K562 (cell line): ENCODE measurements at regions not wholly inside any gene's neighbourhood (a gene's known extent, or its start where the extent isn't known, plus 50 kb on each side); places are given as distances from the start of the nearest gene placed in this dataset.

ENCODE experiments used
- ATAC-seq: fragments of 200-7000 bp; cut with Tn5 transposase; 3 replicates; pipeline ENCODE4 v1.9.1; 2020; ENCODE audit warnings: moderate library complexity
- BruUV-seq: library from RNA; stranded (reverse); fragments of 400-500 nt; replicated peaks from 2 replicates; lab custom pipeline; 2021; lab: Mats Ljungman, UMichigan
- CTCF ChIA-PET: fragments of 300-600 bp; formaldehyde crosslinking; extraction: SDS; loops from one replicate; lab custom pipeline; 2021; ENCODE audit warnings: low intra/inter-chr PET ratio; lab: Yijun Ruan, JAX
- POLR2A ChIA-PET: fragments of 300-600, 350-650 bp; sonication (Branson Sonifier 250); formaldehyde crosslinking; extraction: SDS; loops from one replicate; lab custom pipeline; 2021; ENCODE audit warnings: antibody characterized with exemption, inconsistent platforms; lab: Yijun Ruan, JAX
- DNase-seq, 4 experiments: peaks; one replicate each; pipeline versions ENCODE4 v3.0.0 to v3.0.0-alpha.2; 2011 to 2018; ENCODE audit warnings: low spot score in 3 of 4, mixed read lengths in 3 of 4; ENCODE audit errors: extremely low read depth in 1 of 4
- FAIRE-seq: peaks from 2 replicates; lab custom pipeline; 2011; peaks lifted over from hg19 to GRCh38; lab: Jason Lieb, UNC
- H2AFZ ChIP-seq: 2 replicates; pipeline ENCODE4 v1.6.0; 2011; ENCODE audit warnings: low read depth, low read length, control low read depth, inconsistent platforms
- H3K27ac ChIP-seq: fragments of 200-600 bp; 3 replicates; pipeline ENCODE4 v1.8.0; 2011; ENCODE audit warnings: low read depth, mild to moderate bottlenecking, control low read depth, inconsistent platforms, low read length, moderate library complexity, mixed read lengths; ENCODE audit errors: extremely low read depth
- H3K27me3 ChIP-seq, 2 experiments: fragments of 300-600 bp in 1 of 2; 2 replicates in 1 of 2; 3 replicates in 1 of 2; pipeline versions ENCODE4 v1.6.0 to v1.8.0; 2011; ENCODE audit warnings: inconsistent platforms in 2 of 2, low read length in 2 of 2, mild to moderate bottlenecking in 1 of 2, mixed read lengths in 1 of 2, moderate library complexity in 1 of 2; ENCODE audit not compliant: control insufficient read depth in 2 of 2, insufficient read depth in 2 of 2
- H3K36me3 ChIP-seq: fragments of 300-600 bp; 3 replicates; pipeline ENCODE4 v1.8.0; 2011; ENCODE audit warnings: mild to moderate bottlenecking, low read length, inconsistent platforms; ENCODE audit not compliant: control insufficient read depth, insufficient read depth
- H3K4me1 ChIP-seq, 2 experiments: fragments of 200-600 bp in 1 of 2; replicated peaks in 1 of 2; 2 replicates in 1 of 2; 3 replicates in 1 of 2; pipeline versions ENCODE4 v1.5.1 to v1.8.0; 2011; ENCODE audit warnings: inconsistent platforms in 2 of 2, low read length in 2 of 2, mild to moderate bottlenecking in 1 of 2, mixed read lengths in 1 of 2, moderate library complexity in 1 of 2; ENCODE audit not compliant: control insufficient read depth in 2 of 2, insufficient read depth in 2 of 2
- H3K4me2 ChIP-seq: 2 replicates; pipeline ENCODE4 v1.6.1; 2011; ENCODE audit warnings: low read length, control low read depth, inconsistent platforms, mixed read lengths; ENCODE audit not compliant: insufficient read depth
- H3K4me3 ChIP-seq: fragments of 200-600 bp; sonication (generic), shearing (Covaris generic); 2 replicates; pipeline ENCODE4 v1.5.1; 2016; ENCODE audit warnings: control low read depth, inconsistent platforms
- H3K79me2 ChIP-seq: fragments of 200-600 bp; 3 replicates; pipeline ENCODE4 v1.8.0; 2011; ENCODE audit warnings: low read length, inconsistent platforms; ENCODE audit not compliant: control insufficient read depth, insufficient read depth
- H3K9ac ChIP-seq, 2 experiments: 2 replicates each; pipeline versions ENCODE4 v1.6.0 to v1.6.1; 2011; ENCODE audit warnings: low read depth in 2 of 2, low read length in 2 of 2, control low read depth in 1 of 2, inconsistent platforms in 1 of 2, mild to moderate bottlenecking in 1 of 2, mixed read lengths in 1 of 2; ENCODE audit not compliant: insufficient read depth in 1 of 2
- H3K9me1 ChIP-seq: one replicate; pipeline ENCODE4 v1.6.0; 2011; ENCODE audit warnings: inconsistent platforms, mild to moderate bottlenecking, low read length, moderate library complexity; ENCODE audit not compliant: control insufficient read depth, insufficient read depth
- H3K9me3 ChIP-seq: replicated peaks from 2 replicates; pipeline ENCODE4 v1.5.1; 2011; ENCODE audit warnings: low read depth, low read length, inconsistent platforms; ENCODE audit not compliant: control insufficient read depth, insufficient read depth
- H4K20me1 ChIP-seq: replicated peaks from 2 replicates; pipeline ENCODE4 v1.6.1; 2011; ENCODE audit warnings: low read length, inconsistent platforms, mixed read lengths; ENCODE audit not compliant: control insufficient read depth, insufficient read depth
- CBFB ChIP-seq: sonication (generic); formaldehyde crosslinking; IDR thresholded peaks from 2 replicates; pipeline ENCODE4 v1.4.0; 2020; ENCODE audit warnings: mild to moderate bottlenecking, missing genetic modification reagents
- CBX2 ChIP-seq: fragments of 200-600 bp; sonication (generic); IDR thresholded peaks from one replicate; pipeline ENCODE4 v1.6.1; 2012; ENCODE audit warnings: mild to moderate bottlenecking, low read length, inconsistent platforms; ENCODE audit not compliant: insufficient read depth, poor library complexity, severe bottlenecking
- CEBPB ChIP-seq: fragments of 450-650 bp; IDR thresholded peaks from 2 replicates; pipeline ENCODE4 v1.6.1; 2016; ENCODE audit warnings: missing genetic modification characterization, missing compliant biosample characterization
- COPS2 ChIP-seq: fragments of 450-650 bp; conservative IDR thresholded peaks from 2 replicates; pipeline ENCODE4 v1.6.1; 2016; ENCODE audit warnings: mild to moderate bottlenecking, moderate library complexity
- CREBBP ChIP-seq: IDR thresholded peaks from one replicate; pipeline ENCODE4 v1.6.1; 2012; ENCODE audit warnings: low read depth, mild to moderate bottlenecking, control low read depth, inconsistent platforms, low read length
- CTCF ChIP-seq, 3 experiments: IDR thresholded peaks in 2 of 3; conservative IDR thresholded peaks in 1 of 3; 2 replicates each; pipeline ENCODE4 v1.5.1; 2011 to 2012; ENCODE audit warnings: low read length in 3 of 3, mild to moderate bottlenecking in 3 of 3, control low read depth in 2 of 3, improper control_type of control experiment in 1 of 3, inconsistent platforms in 1 of 3, low read depth in 1 of 3, mixed read lengths in 1 of 3, moderate library complexity in 1 of 3; ENCODE audit not compliant: insufficient read depth in 2 of 3
- ETV6 ChIP-seq, 3 experiments: fragments of 150-350 bp in 1 of 3; sonication (generic) in 1 of 3; formaldehyde crosslinking in 1 of 3; IDR thresholded peaks; 2 replicates each; pipeline versions ENCODE4 v1.6.1 to v1.8.0; 2014 to 2022; ENCODE audit warnings: borderline replicate concordance in 2 of 3, low read depth in 2 of 3, antibody characterized with exemption in 1 of 3, low read length in 1 of 3, mild to moderate bottlenecking in 1 of 3, missing genetic modification reagents in 1 of 3
- MAFG ChIP-seq: fragments of 450-650 bp; conservative IDR thresholded peaks from 2 replicates; pipeline ENCODE4 v1.6.1; 2016; ENCODE audit warnings: missing genetic modification characterization, missing compliant biosample characterization
- NONO ChIP-seq, 2 experiments: fragments of 200-400 bp in 1 of 2; fragments of 450-650 bp in 1 of 2; formaldehyde crosslinking in 1 of 2; IDR thresholded peaks; 2 replicates each; pipeline ENCODE4 v1.6.1; 2017; ENCODE audit warnings: low read depth in 2 of 2, mild to moderate bottlenecking in 2 of 2, moderate library complexity in 2 of 2, low read length in 1 of 2
- RNF219 ChIP-seq: fragments of 250-450 bp; sonication (Bioruptor Pico); IDR thresholded peaks from 2 replicates; pipeline ENCODE4 v1.5.0; 2022; ENCODE audit warnings: mild to moderate bottlenecking
- SIRT6 ChIP-seq: IDR thresholded peaks from one replicate; pipeline ENCODE4 v1.6.1; 2012; ENCODE audit warnings: low read depth, mild to moderate bottlenecking, control low read depth, inconsistent platforms, low read length, moderate library complexity
- SNIP1 ChIP-seq: fragments of 450-650 bp; IDR thresholded peaks from 2 replicates; pipeline ENCODE4 v1.7.1; 2017; ENCODE audit warnings: low read depth, mild to moderate bottlenecking
- SP2 ChIP-seq: IDR thresholded peaks from 2 replicates; pipeline ENCODE4 v1.6.1; 2011; ENCODE audit warnings: mild to moderate bottlenecking, low read depth, low read length, moderate library complexity; ENCODE audit not compliant: poor library complexity, severe bottlenecking; ENCODE audit errors: extremely low read depth
- TCFL5 ChIP-seq: fragments of 250-450 bp; sonication (Bioruptor Pico); conservative IDR thresholded peaks from 2 replicates; pipeline ENCODE4 v1.6.1; 2021; ENCODE audit warnings: mild to moderate bottlenecking, moderate library complexity, matching md5 sums
- TGIF2 ChIP-seq: sonication (generic); formaldehyde crosslinking; IDR thresholded peaks from 2 replicates; pipeline ENCODE4 v1.8.1; 2022; ENCODE audit warnings: mild to moderate bottlenecking, missing genetic modification reagents, moderate library complexity
- ZNF274 ChIP-seq: IDR thresholded peaks from 2 replicates; pipeline ENCODE4 v1.6.1; 2011; ENCODE audit warnings: low read depth, mild to moderate bottlenecking, low read length, moderate library complexity, borderline replicate concordance
- ZNF431 ChIP-seq: sonication (generic); formaldehyde crosslinking; IDR thresholded peaks from 2 replicates; pipeline ENCODE4 v1.8.0; 2022; ENCODE audit warnings: mild to moderate bottlenecking, missing genetic modification reagents
- WGBS: fragments of 100-300 bp; shearing (Covaris generic); methylation state at CpG from one replicate; pipeline ENCODE4 v1.1.6; 2016; ENCODE audit warnings: low coverage, mixed read lengths; ENCODE audit not compliant: insufficient coverage; ENCODE audit errors: missing lambda C conversion rate; 5-methylcytosine and 5-hydroxymethylcytosine counted together
- in situ Hi-C: fragments of 300-500 bp; cut with MboI; formaldehyde crosslinking; loops from 4 replicates; pipeline ENCODE4 v1.15.0; 2018; ENCODE audit warnings: inconsistent platforms, mixed read lengths
- intact Hi-C: fragments of 100-400 bp; cut with micrococcal nuclease; formaldehyde crosslinking; loops from 2 replicates; pipeline ENCODE4 v1.14.2; 2022

- no peak for TF ChIP-seq ETV6 (IDR thresholded peaks at IDR 0.05; ENCODE audit: borderline replicate concordance in 1 of 2, low read depth in 2 of 2, low read length in 1 of 2)
- TF ChIP-seq ETV6 (CRISPR knock-in tag; IDR thresholded peaks at IDR 0.05; ENCODE audit: borderline replicate concordance): no peak
- no peak for TF ChIP-seq CTCF (IDR thresholded peaks at IDR 0.05 in 2 of 3, conservative IDR thresholded peaks at IDR 0.05 in 1 of 3; ENCODE audit: insufficient read depth in 2 of 3, low read depth in 1 of 3, low read length in 3 of 3)
- TF ChIP-seq, all 486 proteins: peak for 0
Measured at GRCh38 chr13:72170571-72170970, 303.6 kb upstream of the DACH1 start (continued).

- FAIRE-seq: no peak
- Histone ChIP-seq H3K4me2 (no peak overlapping the region), H3K27ac (no peak overlapping the region), H3K9ac (no peak overlapping the region), H3K79me2 (no peaks in the 10 kb centered on the region), H3K4me1 (no peaks in the 10 kb centered on the region), H3K27me3 (no peaks in the 10 kb centered on the region), H4K20me1 (no peaks in the 10 kb centered on the region), H3K9me1 (no peaks in the 10 kb centered on the region), H3K4me3 (no peak overlapping the region), H3K36me3 (no peaks in the 10 kb centered on the region), H2AFZ (no peak overlapping the region), H3K9me3 (no peaks in the 10 kb centered on the region)
- no peak for DNase-seq
- ChIA-PET POLR2A (no interaction called here), CTCF (no interaction called here)
- 0% methylated on average over 7 of the region's 8 CpGs for WGBS
- in situ Hi-C loops (no loop called here), intact Hi-C loops (no loop called here)
- TF ChIP-seq ZNF274 (no peak), ZNF431 (CRISPR knock-in tag) (no peak), MAFG (tag) (no peak), CREBBP (no peak), COPS2 (no peak), SP2 (no peak), CEBPB (tag) (no peak), NONO (IDR thresholded peaks at IDR 0.05; ENCODE audit: low read depth in 2 of 2, low read length in 1 of 2) (no peak), CBFB (CRISPR knock-in tag) (no peak), SNIP1 (no peak), TGIF2 (CRISPR knock-in tag) (no peak), TCFL5 (CRISPR knock-in tag) (no peak), RNF219 (CRISPR knock-in tag) (no peak), CBX2 (no peak), SIRT6 (no peak)
- BruUV-seq: no TSS peak
- ATAC-seq: no peak
Measured at GRCh38 chr13:72168126-72168855, 301.3 kb upstream of the DACH1 start.
